ENCODE measurements at regions not wholly inside any gene's neighbourhood (a gene's known extent, or its start where the extent isn't known, plus 50 kb on each side); places are given as distances from the start of the nearest gene placed in this dataset.
A peak's percentile ranks its signal among the peaks of the same experiment; 100 is the strongest.

DNA sequence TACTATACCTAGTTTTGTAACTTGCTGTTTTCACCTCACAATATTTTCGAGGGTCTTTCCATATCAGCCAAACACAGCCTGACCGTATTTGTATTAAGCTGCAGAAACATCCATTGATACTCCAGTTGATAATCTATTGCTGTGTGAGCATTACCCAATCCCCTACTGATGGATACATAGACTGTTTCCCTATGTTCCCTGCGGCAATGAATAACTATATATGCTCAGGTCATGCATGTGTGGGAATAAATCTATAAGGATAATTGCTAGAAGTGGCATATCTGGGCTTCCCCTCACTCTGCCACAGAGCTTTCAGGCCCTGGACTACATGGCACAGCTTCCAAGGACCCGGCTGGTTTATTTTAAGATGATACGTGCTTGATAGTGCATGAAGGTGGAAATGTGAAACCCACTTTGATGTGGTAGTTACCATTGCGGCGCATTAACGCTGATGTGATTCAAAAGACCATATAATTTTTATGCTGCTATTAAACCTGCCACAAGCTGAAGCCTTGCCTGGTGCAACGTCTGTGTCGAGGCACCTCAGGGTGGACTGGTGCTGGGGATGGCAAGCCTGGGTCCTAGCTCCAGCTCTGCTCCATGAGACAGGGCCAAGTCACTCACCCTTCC lies 81.4 kb upstream of the KCNK12 start:
- no peak overlapping the region for H4K91ac ChIP-seq (replicated peaks; ENCODE audit: insufficient read length, low read length)
- H3K27me3 ChIP-seq (replicated peaks in 1 of 4; ENCODE audit: control insufficient read depth in 3 of 4, extremely low read depth in 1 of 4, insufficient read depth in 3 of 4, low read length in 3 of 4), result no peaks in the 10 kb centered on the region; a peak in 2 of 7 replicates
- H4K5ac ChIP-seq (ENCODE audit: insufficient read length, low read depth, low read length), result no peak overlapping the region
- H3K9me3 ChIP-seq (ENCODE audit: insufficient read depth in 2 of 2, low read depth in 1 of 2, low read length in 1 of 2), result peaks cover 0 to 6% of the 10 kb centered on the region in 2 experiments; a peak in 1 of 4 replicates
- H3K18ac ChIP-seq (ENCODE audit: extremely low read depth, low read length), result no peak overlapping the region
- 0 out of 2 replicates have a peak overlapping the region, but pooled peaks have one; percentile 31 for H2BK15ac ChIP-seq (ENCODE audit: low read length)
- no peak overlapping the region for H2AFZ ChIP-seq (ENCODE audit: low read length)
- H3K23me2 ChIP-seq (ENCODE audit: low read depth, low read length), result no peaks in the 10 kb centered on the region
- H3K36me3 ChIP-seq (ENCODE audit: control insufficient read depth in 2 of 4, insufficient read depth in 4 of 4, low read length in 3 of 4), result no peaks in the 10 kb centered on the region
- peaks cover 9 to 19% (median 17%) of the 10 kb centered on the region in 4 experiments for H3K4me1 ChIP-seq (replicated peaks in 1 of 4; ENCODE audit: control insufficient read depth in 3 of 4, insufficient read depth in 4 of 4, low read length in 3 of 4)
- no peak overlapping the region for H2BK5ac ChIP-seq (ENCODE audit: low read depth, low read length)
- no peak overlapping the region for H3K56ac ChIP-seq (replicated peaks; ENCODE audit: insufficient read length, low read depth, low read length)
- no peaks in the 10 kb centered on the region for H3K79me2 ChIP-seq (ENCODE audit: control insufficient read depth in 1 of 2, insufficient read depth in 2 of 2, low read length in 2 of 2)
- H3K9ac ChIP-seq (replicated peaks in 1 of 4; ENCODE audit: extremely low read depth in 1 of 4, low read depth in 3 of 4, low read length in 3 of 4), result no peak overlapping the region
- no peak overlapping the region for H3K4ac ChIP-seq (replicated peaks; ENCODE audit: insufficient read length, low read depth, low read length)
- no peak overlapping the region for H4K8ac ChIP-seq (ENCODE audit: extremely low read depth, insufficient read depth, low read length)
- DNase-seq (ENCODE audit: low read depth in 1 of 2, low spot score in 2 of 2), result no peak
- no peak overlapping the region for H3K27ac ChIP-seq (ENCODE audit: low read depth, low read length)
- H3K23ac ChIP-seq (ENCODE audit: insufficient read length), result no peak overlapping the region
- no peak overlapping the region for H2BK12ac ChIP-seq (ENCODE audit: low read depth, low read length)
- no peak overlapping the region for H2BK20ac ChIP-seq (ENCODE audit: low read length)
- ChIA-PET CTCF (ENCODE audit: partially characterized antibody) (interaction anchor here (0.6 to 7.0 kb wide), 11 partner anchors 10 to 215 kb away, joined by 3 to 73 read pairs (median 4); no protein-coding TSS in a partner anchor), POLR2A (ENCODE audit: partially characterized antibody) (interaction anchor here (0.8 to 1.5 kb wide), 3 partner anchors 10 to 43 kb away, joined by 3 to 5 read pairs (median 3); no protein-coding TSS in a partner anchor)
- H2AK5ac ChIP-seq (ENCODE audit: low read depth, low read length), result no peak overlapping the region
- H3K4me3 ChIP-seq (ENCODE audit: extremely low read depth in 1 of 4, insufficient read depth in 2 of 4, low read depth in 3 of 4, low read length in 4 of 4), result no peak overlapping the region
- H3K79me1 ChIP-seq (ENCODE audit: low read depth, low read length), result no peaks in the 10 kb centered on the region
- H3K4me2 ChIP-seq (ENCODE audit: insufficient read depth in 1 of 2, low read depth in 2 of 2, low read length in 2 of 2), result no peak overlapping the region
- no peak for FAIRE-seq
- no peak overlapping the region for H2BK120ac ChIP-seq (replicated peaks; ENCODE audit: low read depth, low read length)
- no peaks in the 10 kb centered on the region for H4K20me1 ChIP-seq (replicated peaks in 1 of 2; ENCODE audit: control insufficient read depth in 1 of 2, insufficient read depth in 2 of 2, low read length in 2 of 2)
- WGBS, 2 experiments (ENCODE audit: extremely low coverage in 1 of 2, insufficient coverage in 1 of 2, insufficient read length in 1 of 2, insufficient replicate concordance in 2 of 2, low coverage in 1 of 2, low lambda C conversion rate in 2 of 2, missing lambda C conversion rate in 1 of 2), result 86% methylated on average over 10 of the region's 10 CpGs; no CpG with 5 or more reads in 1 of the 2 experiments
- H3K14ac ChIP-seq (ENCODE audit: insufficient read length), result no peak overlapping the region
- TF ChIP-seq, protein P1, sequence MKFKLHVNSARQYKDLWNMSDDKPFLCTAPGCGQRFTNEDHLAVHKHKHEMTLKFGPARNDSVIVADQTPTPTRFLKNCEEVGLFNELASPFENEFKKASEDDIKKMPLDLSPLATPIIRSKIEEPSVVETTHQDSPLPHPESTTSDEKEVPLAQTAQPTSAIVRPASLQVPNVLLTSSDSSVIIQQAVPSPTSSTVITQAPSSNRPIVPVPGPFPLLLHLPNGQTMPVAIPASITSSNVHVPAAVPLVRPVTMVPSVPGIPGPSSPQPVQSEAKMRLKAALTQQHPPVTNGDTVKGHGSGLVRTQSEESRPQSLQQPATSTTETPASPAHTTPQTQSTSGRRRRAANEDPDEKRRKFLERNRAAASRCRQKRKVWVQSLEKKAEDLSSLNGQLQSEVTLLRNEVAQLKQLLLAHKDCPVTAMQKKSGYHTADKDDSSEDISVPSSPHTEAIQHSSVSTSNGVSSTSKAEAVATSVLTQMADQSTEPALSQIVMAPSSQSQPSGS (IDR thresholded peaks at IDR 0.05; ENCODE audit: low read length), result no peak
- TF ChIP-seq KDM1A (IDR thresholded peaks at IDR 0.05; ENCODE audit: borderline replicate concordance, low read length) (no peak), SIRT6 (IDR thresholded peaks at IDR 0.05; ENCODE audit: low read length) (no peak), SRF (IDR thresholded peaks at IDR 0.05; ENCODE audit: low read depth, low read length) (no peak), TCF12 (IDR thresholded peaks at IDR 0.05; ENCODE audit: low read depth, low read length) (no peak), CBX5 (IDR thresholded peaks at IDR 0.05; ENCODE audit: low read depth, low read length) (no peak), SAP30 (IDR thresholded peaks at IDR 0.05; ENCODE audit: insufficient read depth, insufficient replicate concordance, low read length) (no peak), BCL11A (IDR thresholded peaks at IDR 0.05; ENCODE audit: low read depth in 2 of 2, low read length in 2 of 2) (no peak), SIX5 (IDR thresholded peaks at IDR 0.05; ENCODE audit: low read depth, low read length) (no peak), RAD21 (IDR thresholded peaks at IDR 0.05 in 1 of 2, conservative IDR thresholded peaks at IDR 0.05 in 1 of 2; ENCODE audit: low read depth in 2 of 2, low read length in 2 of 2) (no peak)
- TF ChIP-seq, protein P2, sequence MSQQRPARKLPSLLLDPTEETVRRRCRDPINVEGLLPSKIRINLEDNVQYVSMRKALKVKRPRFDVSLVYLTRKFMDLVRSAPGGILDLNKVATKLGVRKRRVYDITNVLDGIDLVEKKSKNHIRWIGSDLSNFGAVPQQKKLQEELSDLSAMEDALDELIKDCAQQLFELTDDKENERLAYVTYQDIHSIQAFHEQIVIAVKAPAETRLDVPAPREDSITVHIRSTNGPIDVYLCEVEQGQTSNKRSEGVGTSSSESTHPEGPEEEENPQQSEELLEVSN (IDR thresholded peaks at IDR 0.05), result no peak

Data from H1 (cell line).